ES-I3 (cell line): ENCODE measurements at regions not wholly inside any gene's neighbourhood (a gene's known extent, or its start where the extent isn't known, plus 50 kb on each side); places are given as distances from the start of the nearest gene placed in this dataset.

ENCODE experiments used
- H3K36me3 ChIP-seq: 2 replicates; pipeline ENCODE4 v1.6.1; 2013; ENCODE audit warnings: mild to moderate bottlenecking, low read length, control low read depth, moderate library complexity; ENCODE audit not compliant: insufficient read depth
- H3K4me1 ChIP-seq: 2 replicates; pipeline ENCODE4 v1.6.1; 2013; ENCODE audit warnings: mild to moderate bottlenecking, control low read depth, low read length; ENCODE audit not compliant: insufficient read depth
- H3K9ac ChIP-seq: 2 replicates; pipeline ENCODE4 v1.6.1; 2013; ENCODE audit warnings: low read depth, mild to moderate bottlenecking, low read length, moderate library complexity
- H3K9me3 ChIP-seq: 2 replicates; pipeline ENCODE4 v1.6.1; 2013; ENCODE audit warnings: mild to moderate bottlenecking, low read length, moderate library complexity; ENCODE audit not compliant: control insufficient read depth, insufficient read depth

GRCh38 chr4:54882616-54883015, 224.9 kb downstream of the KIT start:
- H3K9me3 ChIP-seq, result no peaks in the 10 kb centered on the region
- no peak overlapping the region for H3K9ac ChIP-seq
- no peaks in the 10 kb centered on the region for H3K36me3 ChIP-seq
- no peaks in the 10 kb centered on the region for H3K4me1 ChIP-seq

GRCh38 chr4:54879576-54879975, 221.8 kb downstream of the KIT start:
- Histone ChIP-seq H3K9ac (no peak overlapping the region), H3K4me1 (no peaks in the 10 kb centered on the region), H3K36me3 (no peaks in the 10 kb centered on the region), H3K9me3 (no peaks in the 10 kb centered on the region)

- Histone ChIP-seq H3K4me1 (no peaks in the 10 kb centered on the region), H3K9me3 (no peaks in the 10 kb centered on the region), H3K36me3 (no peaks in the 10 kb centered on the region), H3K9ac (no peak overlapping the region)
Observed at GRCh38 chr4:54877006-54877405, 219.2 kb downstream of the KIT start.

- Histone ChIP-seq H3K9me3 (no peaks in the 10 kb centered on the region), H3K9ac (no peak overlapping the region), H3K4me1 (no peaks in the 10 kb centered on the region), H3K36me3 (no peaks in the 10 kb centered on the region)
Observed at GRCh38 chr4:54872261-54872660, 214.5 kb downstream of the KIT start.

GRCh38 chr4:54863571-54864255, 206.0 kb downstream of the KIT start:
- H3K36me3 ChIP-seq, result no peaks in the 10 kb centered on the region
- H3K9ac ChIP-seq, result no peak overlapping the region
- H3K9me3 ChIP-seq, result no peaks in the 10 kb centered on the region
- no peaks in the 10 kb centered on the region for H3K4me1 ChIP-seq

GRCh38 chr4:54861201-54861600, 203.4 kb downstream of the KIT start:
- no peak overlapping the region for H3K9ac ChIP-seq
- no peaks in the 10 kb centered on the region for H3K9me3 ChIP-seq
- no peaks in the 10 kb centered on the region for H3K4me1 ChIP-seq
- no peaks in the 10 kb centered on the region for H3K36me3 ChIP-seq

GRCh38 chr4:54855191-54855854, 197.6 kb downstream of the KIT start:
- no peaks in the 10 kb centered on the region for H3K4me1 ChIP-seq
- H3K9me3 ChIP-seq, result no peaks in the 10 kb centered on the region
- H3K9ac ChIP-seq, result no peak overlapping the region
- no peaks in the 10 kb centered on the region for H3K36me3 ChIP-seq

GRCh38 chr4:54852602-54853001, 194.8 kb downstream of the KIT start:
- Histone ChIP-seq H3K36me3 (no peaks in the 10 kb centered on the region), H3K9me3 (no peaks in the 10 kb centered on the region), H3K4me1 (no peaks in the 10 kb centered on the region), H3K9ac (no peak overlapping the region)

- Histone ChIP-seq H3K9me3 (no peaks in the 10 kb centered on the region), H3K9ac (no peak overlapping the region)
Observed at GRCh38 chr4:54852054-54852453, 194.3 kb downstream of the KIT start.

GRCh38 chr4:54844911-54845310, 187.2 kb downstream of the KIT start:
- H3K9me3 ChIP-seq, result no peaks in the 10 kb centered on the region
- no peaks in the 10 kb centered on the region for H3K36me3 ChIP-seq
- no peaks in the 10 kb centered on the region for H3K4me1 ChIP-seq
- H3K9ac ChIP-seq, result no peak overlapping the region

More at GRCh38 chr4:54852054-54852453, 194.3 kb downstream of the KIT start:
- no peaks in the 10 kb centered on the region for H3K4me1 ChIP-seq
- no peaks in the 10 kb centered on the region for H3K36me3 ChIP-seq

GRCh38 chr4:54843946-54844345, 186.2 kb downstream of the KIT start:
- Histone ChIP-seq H3K36me3 (no peaks in the 10 kb centered on the region), H3K9me3 (no peaks in the 10 kb centered on the region), H3K9ac (no peak overlapping the region), H3K4me1 (no peaks in the 10 kb centered on the region)

- Histone ChIP-seq H3K9me3 (no peaks in the 10 kb centered on the region), H3K9ac (no peak overlapping the region), H3K4me1 (no peaks in the 10 kb centered on the region), H3K36me3 (no peaks in the 10 kb centered on the region)
Observed at GRCh38 chr4:54843106-54843505, 185.3 kb downstream of the KIT start.

- Histone ChIP-seq H3K9ac (no peak overlapping the region), H3K4me1 (no peaks in the 10 kb centered on the region), H3K9me3 (no peaks in the 10 kb centered on the region), H3K36me3 (no peaks in the 10 kb centered on the region)
Observed at GRCh38 chr4:54842656-54843055, 184.9 kb downstream of the KIT start.

GRCh38 chr4:54842226-54842625, 184.5 kb downstream of the KIT start:
- Histone ChIP-seq H3K9me3 (no peaks in the 10 kb centered on the region), H3K36me3 (no peaks in the 10 kb centered on the region), H3K4me1 (no peaks in the 10 kb centered on the region), H3K9ac (no peak overlapping the region)

GRCh38 chr4:54840992-54841768, 183.4 kb downstream of the KIT start:
- Histone ChIP-seq H3K36me3 (no peaks in the 10 kb centered on the region), H3K9me3 (no peaks in the 10 kb centered on the region), H3K9ac (no peak overlapping the region), H3K4me1 (no peaks in the 10 kb centered on the region)
